IgD-negative memory B cell (primary cell): ENCODE measurements at regions not wholly inside any gene's neighbourhood (a gene's known extent, or its start where the extent isn't known, plus 50 kb on each side); places are given as distances from the start of the nearest gene placed in this dataset.
"Not testable (repeated sequence)": the region's sequence is repeated elsewhere in the genome, so short reads cannot be mapped to it uniquely, and the experiment has no call there.

Experiments
- H3K27ac Mint-ChIP-seq, 3 donors: one replicate each; pipeline ENCODE4 v1.8.0; 2020 to 2022; ENCODE audit warnings: mild to moderate bottlenecking in 3 of 3, mixed read lengths in 3 of 3, moderate library complexity in 1 of 3
- H3K27me3 Mint-ChIP-seq: one replicate; pipeline ENCODE4 v1.8.0; 2021; ENCODE audit warnings: mixed read lengths
- H3K36me3 Mint-ChIP-seq: one replicate; pipeline ENCODE4 v1.8.0; 2020; ENCODE audit warnings: mild to moderate bottlenecking, mixed read lengths
- H3K4me1 Mint-ChIP-seq, 3 donors: one replicate each; pipeline ENCODE4 v1.8.0; 2020 to 2022; ENCODE audit warnings: mixed read lengths in 3 of 3, mild to moderate bottlenecking in 1 of 3
- H3K4me3 Mint-ChIP-seq, 4 donors: one replicate each; pipeline ENCODE4 v1.8.0; 2020 to 2022; ENCODE audit warnings: mild to moderate bottlenecking in 4 of 4, mixed read lengths in 4 of 4, moderate library complexity in 3 of 4
- H3K9me3 Mint-ChIP-seq, 3 donors: one replicate each; pipeline ENCODE4 v1.8.0; 2020 to 2021; ENCODE audit warnings: mixed read lengths in 3 of 3, mild to moderate bottlenecking in 1 of 3

- Mint-ChIP-seq H3K4me1 (peaks cover 0 to 3% (median 0%) of the 10 kb centered on the region in 3 donors), H3K4me3 (no peak overlapping the region), H3K27me3 (peaks cover 2% of the 10 kb centered on the region), H3K27ac (no peak overlapping the region), H3K36me3 (no peaks in the 10 kb centered on the region), H3K9me3 (no peaks in the 10 kb centered on the region)
Measured at GRCh38 chr6:44733126-44733525, 345.6 kb downstream of the CDC5L start.

DNA sequence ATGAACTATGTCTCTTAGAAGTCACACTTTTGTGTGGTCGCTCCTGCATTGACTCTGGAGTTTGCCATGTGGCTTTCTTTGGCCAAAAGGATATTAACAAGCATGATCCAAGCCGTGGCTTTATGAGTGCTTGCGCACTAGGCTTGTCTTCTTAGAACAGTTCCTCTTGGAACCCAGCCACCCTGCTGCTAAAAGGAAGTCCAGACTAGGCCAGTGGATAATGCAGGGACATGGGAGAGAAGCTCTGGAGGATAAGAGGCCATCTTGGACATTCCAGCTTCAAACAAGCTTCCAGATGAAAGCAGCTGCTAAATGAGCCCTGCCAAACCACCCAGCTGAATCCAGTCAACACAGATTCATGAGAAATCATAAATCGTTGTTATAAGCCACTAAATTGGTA, 346.4 kb downstream of the CDC5L start:
- Mint-ChIP-seq H3K27me3 (no peaks in the 10 kb centered on the region), H3K4me1 (peaks cover 0 to 6% (median 0%) of the 10 kb centered on the region in 3 donors), H3K4me3 (no peak overlapping the region), H3K27ac (no peak overlapping the region), H3K9me3 (no peaks in the 10 kb centered on the region), H3K36me3 (no peaks in the 10 kb centered on the region)

- Mint-ChIP-seq H3K4me1 (peaks cover 0 to 6% (median 0%) of the 10 kb centered on the region in 3 donors), H3K27me3 (no peaks in the 10 kb centered on the region), H3K9me3 (no peaks in the 10 kb centered on the region), H3K27ac (no peak overlapping the region), H3K36me3 (no peaks in the 10 kb centered on the region), H3K4me3 (no peak overlapping the region)
Measured at GRCh38 chr6:44734886-44735629, 347.6 kb downstream of the CDC5L start.

DNA sequence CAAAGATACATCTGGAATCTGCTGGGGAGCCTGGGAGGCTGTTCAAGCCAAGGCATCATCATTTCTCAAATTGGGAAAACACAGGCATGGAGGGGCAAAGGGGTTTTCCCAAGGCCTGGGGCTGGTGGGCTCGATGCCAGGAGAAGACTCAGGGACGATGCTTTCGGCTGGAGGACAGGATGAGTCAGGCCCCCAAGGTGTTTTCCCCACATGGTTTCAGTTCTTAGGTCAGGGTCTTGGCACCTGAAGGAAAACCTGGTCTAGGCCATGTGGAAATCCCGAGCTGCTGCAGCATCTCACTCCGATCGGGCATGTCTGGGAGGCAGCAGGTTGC, 348.1 kb downstream of the CDC5L start:
- peaks cover 0 to 6% (median 0%) of the 10 kb centered on the region in 3 donors for H3K4me1 Mint-ChIP-seq
- H3K36me3 Mint-ChIP-seq, result no peaks in the 10 kb centered on the region
- H3K27me3 Mint-ChIP-seq, result no peaks in the 10 kb centered on the region
- no peak overlapping the region for H3K27ac Mint-ChIP-seq
- no peak overlapping the region for H3K4me3 Mint-ChIP-seq
- no peaks in the 10 kb centered on the region for H3K9me3 Mint-ChIP-seq

DNA sequence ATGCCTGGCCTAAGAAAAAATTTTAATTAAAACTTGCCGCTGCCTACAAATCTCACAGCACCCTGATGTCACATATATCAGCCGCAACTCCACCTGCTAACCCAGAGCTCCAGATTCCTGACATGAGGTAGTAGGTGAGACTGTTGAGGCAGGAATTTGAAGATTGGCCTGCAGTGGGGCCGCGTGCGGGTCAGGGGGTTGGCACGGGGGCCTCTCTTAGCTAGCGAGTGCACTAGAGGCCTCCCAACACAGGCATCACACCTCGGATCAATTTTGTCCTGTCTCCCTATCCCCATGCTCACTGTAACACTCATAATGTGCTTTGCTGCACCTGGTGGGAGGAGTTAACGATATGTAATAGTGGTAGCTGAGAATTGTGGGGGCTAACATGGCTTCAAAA, 349.8 kb downstream of the CDC5L start:
- H3K9me3 Mint-ChIP-seq, result no peaks in the 10 kb centered on the region
- H3K4me3 Mint-ChIP-seq, result no peak overlapping the region
- H3K27me3 Mint-ChIP-seq, result peaks cover 4% of the 10 kb centered on the region

DNA sequence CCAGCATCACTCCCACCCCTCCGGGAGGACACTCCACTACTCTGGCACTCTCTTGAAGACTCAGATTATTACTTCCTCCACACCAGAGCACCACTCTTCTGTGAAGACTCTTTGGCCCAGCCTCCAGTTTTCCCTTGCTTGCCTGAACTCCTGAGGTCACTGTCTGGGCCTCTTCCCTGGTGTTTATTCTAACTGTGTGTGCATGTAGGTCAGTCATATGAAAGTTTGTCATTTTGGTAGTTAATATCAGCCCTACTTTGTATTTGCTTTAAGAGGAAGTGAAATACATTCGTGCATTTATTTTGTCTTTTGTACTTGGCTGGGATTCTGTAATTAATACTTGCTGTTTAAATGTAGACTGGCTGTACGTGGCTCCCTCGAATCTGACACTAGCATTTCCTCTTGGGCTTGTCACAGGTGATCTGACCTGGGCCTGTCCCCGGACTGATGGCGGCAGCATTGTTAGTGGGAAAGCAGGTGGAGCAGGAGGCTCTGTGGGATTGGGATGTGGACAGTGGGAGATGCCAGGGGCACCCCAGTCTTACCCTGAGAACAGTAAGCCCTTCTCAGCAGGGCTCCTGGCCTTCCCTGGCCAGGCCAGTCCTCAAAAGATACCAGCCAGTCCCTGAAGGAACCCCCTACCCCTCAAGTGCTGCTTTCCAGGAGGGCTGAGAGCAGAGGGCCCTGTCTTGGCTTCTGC, 350.5 kb downstream of the CDC5L start:
- Mint-ChIP-seq H3K36me3 (no peaks in the 10 kb centered on the region), H3K4me1 (peaks cover 0 to 6% (median 0%) of the 10 kb centered on the region in 3 donors), H3K27me3 (peaks cover 4% of the 10 kb centered on the region), H3K4me3 (no peak overlapping the region), H3K27ac (no peak overlapping the region), H3K9me3 (no peaks in the 10 kb centered on the region)

More for the DNA sequence above, 349.8 kb downstream of the CDC5L start:
- H3K36me3 Mint-ChIP-seq, result no peaks in the 10 kb centered on the region
- H3K4me1 Mint-ChIP-seq, result peaks cover 0 to 6% (median 0%) of the 10 kb centered on the region in 3 donors
- no peak overlapping the region for H3K27ac Mint-ChIP-seq

- Mint-ChIP-seq H3K27ac (no peak overlapping the region), H3K4me1 (peaks cover 0 to 6% (median 0%) of the 10 kb centered on the region in 3 donors), H3K4me3 (no peak overlapping the region), H3K9me3 (no peaks in the 10 kb centered on the region), H3K36me3 (no peaks in the 10 kb centered on the region), H3K27me3 (peaks cover 4% of the 10 kb centered on the region)
Measured at GRCh38 chr6:44738601-44739146, 351.2 kb downstream of the CDC5L start.

DNA sequence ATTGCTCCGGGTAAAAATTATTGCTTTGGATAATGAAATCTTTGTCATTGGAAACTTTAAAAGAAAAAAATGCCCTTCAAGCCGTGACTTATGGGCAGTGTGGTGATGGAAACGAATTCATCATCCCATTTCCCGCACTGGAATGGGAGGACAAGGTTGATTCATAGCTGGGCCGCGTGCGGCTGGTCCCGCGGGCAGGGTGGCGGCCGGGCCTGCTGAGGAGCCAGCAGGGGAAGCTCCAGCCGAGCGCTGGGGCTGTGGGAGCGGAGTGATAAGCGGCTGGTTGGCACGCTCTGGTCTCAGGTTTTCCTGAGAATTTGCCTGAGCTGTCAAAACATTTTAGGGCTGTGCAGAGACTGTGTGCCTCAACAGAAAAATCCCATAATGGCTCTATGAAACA, 351.7 kb downstream of the CDC5L start:
- Mint-ChIP-seq H3K9me3 (no peaks in the 10 kb centered on the region), H3K27ac (no peak overlapping the region), H3K4me3 (no peak overlapping the region), H3K4me1 (peaks cover 0 to 6% (median 0%) of the 10 kb centered on the region in 3 donors), H3K27me3 (peaks cover 4% of the 10 kb centered on the region), H3K36me3 (no peaks in the 10 kb centered on the region)

DNA sequence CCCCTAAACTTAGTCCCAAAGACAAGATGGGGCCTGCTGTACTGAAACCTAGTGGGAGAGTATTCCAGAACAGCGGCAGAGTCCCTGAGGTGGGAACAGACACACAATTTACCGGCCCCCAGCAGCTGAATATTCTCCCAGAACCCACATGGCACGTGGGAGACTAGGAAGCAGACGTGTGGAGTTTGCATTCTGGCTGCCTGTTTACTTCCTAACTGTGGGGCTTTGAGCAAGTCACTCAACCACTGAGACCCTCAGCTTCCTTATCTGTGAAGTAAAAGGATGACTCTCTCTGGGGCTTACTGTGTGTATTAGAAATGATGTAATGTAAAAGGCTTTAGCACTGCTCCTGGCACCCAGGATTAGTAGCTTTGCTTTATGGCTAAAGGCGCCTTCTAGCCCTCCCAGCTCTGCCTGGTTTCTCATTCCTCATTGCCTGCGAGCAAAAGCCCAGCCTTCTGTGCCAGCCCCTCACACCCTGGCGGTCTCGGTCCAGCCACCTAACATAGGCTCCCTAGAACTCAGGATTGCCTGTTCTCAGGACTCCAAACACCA, 353.1 kb downstream of the CDC5L start:
- peaks cover 0 to 5% (median 4%) of the 10 kb centered on the region in 3 donors for H3K9me3 Mint-ChIP-seq
- no peak overlapping the region for H3K4me3 Mint-ChIP-seq
- no peak overlapping the region for H3K27ac Mint-ChIP-seq
- no peaks in the 10 kb centered on the region for H3K36me3 Mint-ChIP-seq
- peaks cover 4% of the 10 kb centered on the region for H3K27me3 Mint-ChIP-seq
- peaks cover 0 to 6% (median 0%) of the 10 kb centered on the region in 3 donors for H3K4me1 Mint-ChIP-seq

GRCh38 chr6:44742201-44742600, 354.7 kb downstream of the CDC5L start:
- no peaks in the 10 kb centered on the region for H3K36me3 Mint-ChIP-seq
- H3K9me3 Mint-ChIP-seq, result peaks cover 0 to 5% (median 4%) of the 10 kb centered on the region in 3 donors
- peaks cover 8% of the 10 kb centered on the region for H3K27me3 Mint-ChIP-seq
- peaks cover 0 to 6% (median 0%) of the 10 kb centered on the region in 3 donors for H3K4me1 Mint-ChIP-seq
- H3K4me3 Mint-ChIP-seq, result no peak overlapping the region
- no peak overlapping the region for H3K27ac Mint-ChIP-seq

GRCh38 chr6:44742828-44743372, 355.4 kb downstream of the CDC5L start:
- Mint-ChIP-seq H3K4me1 (peaks cover 0 to 4% (median 0%) of the 10 kb centered on the region in 3 donors), H3K36me3 (no peaks in the 10 kb centered on the region), H3K4me3 (no peak overlapping the region), H3K9me3 (peaks cover 0 to 5% (median 4%) of the 10 kb centered on the region in 3 donors), H3K27me3 (peaks cover 8% of the 10 kb centered on the region), H3K27ac (no peak overlapping the region)

- H3K27me3 Mint-ChIP-seq, H3K4me3 Mint-ChIP-seq, H3K36me3 Mint-ChIP-seq, H3K4me1 Mint-ChIP-seq, H3K27ac Mint-ChIP-seq: not testable (repeated sequence)
- peaks cover 4 to 22% (median 6%) of the 10 kb centered on the region in 3 donors for H3K9me3 Mint-ChIP-seq
Measured at GRCh38 chr6:44760116-44760515, 372.6 kb downstream of the CDC5L start.

DNA sequence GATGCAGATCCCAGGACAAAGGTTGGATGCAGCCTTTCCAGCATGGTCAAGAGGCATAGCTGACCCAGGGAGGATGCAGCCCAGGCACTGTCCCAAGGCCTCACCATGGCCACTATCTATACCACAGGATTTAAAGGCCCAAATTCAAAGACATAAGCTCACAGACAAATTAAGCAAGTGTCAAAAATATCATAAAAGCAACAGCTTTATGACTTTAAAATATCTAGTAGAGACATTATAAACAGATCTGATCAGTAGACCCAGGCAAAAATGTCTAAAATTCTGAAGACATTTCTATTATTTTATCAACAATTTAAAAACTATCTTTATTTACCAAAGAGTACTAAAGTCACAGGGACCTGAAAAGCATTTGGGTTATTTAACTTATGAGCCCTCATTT, 373.5 kb downstream of the CDC5L start:
- H3K36me3 Mint-ChIP-seq, result no peaks in the 10 kb centered on the region
- H3K27me3 Mint-ChIP-seq, result peaks cover 4% of the 10 kb centered on the region
- no peak overlapping the region for H3K4me3 Mint-ChIP-seq
- H3K27ac Mint-ChIP-seq, result no peak overlapping the region
- H3K4me1 Mint-ChIP-seq, result no peaks in the 10 kb centered on the region
- H3K9me3 Mint-ChIP-seq, result peaks cover 4 to 22% (median 6%) of the 10 kb centered on the region in 3 donors

DNA sequence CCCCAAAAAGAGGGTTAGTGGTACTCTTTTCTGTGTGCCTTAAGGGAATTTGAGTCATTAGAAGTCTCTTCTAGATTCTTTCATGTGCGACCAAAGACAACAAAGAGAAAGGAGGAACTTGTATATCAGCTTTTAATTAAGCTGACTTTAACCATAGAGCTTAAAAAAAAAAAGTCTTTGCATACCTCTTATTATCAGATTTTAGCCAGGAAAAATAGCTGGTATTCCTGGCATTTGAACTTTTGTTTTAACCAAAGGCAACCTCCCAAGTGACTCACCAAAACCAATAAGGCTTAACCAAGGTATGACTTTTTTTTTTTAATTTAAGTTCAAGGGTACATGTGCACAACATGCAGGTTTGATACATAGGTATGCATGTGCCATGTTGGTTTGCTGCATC, 375.0 kb downstream of the CDC5L start:
- H3K27me3 Mint-ChIP-seq, result peaks cover 4% of the 10 kb centered on the region
- no peaks in the 10 kb centered on the region for H3K36me3 Mint-ChIP-seq
- H3K27ac Mint-ChIP-seq, result no peak overlapping the region
- no peaks in the 10 kb centered on the region for H3K4me1 Mint-ChIP-seq
- H3K4me3 Mint-ChIP-seq, result no peak overlapping the region
- H3K9me3 Mint-ChIP-seq, result peaks cover 4 to 22% (median 6%) of the 10 kb centered on the region in 3 donors
